GM19455 (cell line): ENCODE measurements at regions not wholly inside any gene's neighbourhood (a gene's known extent, or its start where the extent isn't known, plus 50 kb on each side); places are given as distances from the start of the nearest gene placed in this dataset.

Source experiments
- ATAC-seq: cut with Tn5 transposase; IDR thresholded peaks from one replicate; pipeline ENCODE4 v1.9.1; 2021; ENCODE audit not compliant: unreplicated experiment

DNA sequence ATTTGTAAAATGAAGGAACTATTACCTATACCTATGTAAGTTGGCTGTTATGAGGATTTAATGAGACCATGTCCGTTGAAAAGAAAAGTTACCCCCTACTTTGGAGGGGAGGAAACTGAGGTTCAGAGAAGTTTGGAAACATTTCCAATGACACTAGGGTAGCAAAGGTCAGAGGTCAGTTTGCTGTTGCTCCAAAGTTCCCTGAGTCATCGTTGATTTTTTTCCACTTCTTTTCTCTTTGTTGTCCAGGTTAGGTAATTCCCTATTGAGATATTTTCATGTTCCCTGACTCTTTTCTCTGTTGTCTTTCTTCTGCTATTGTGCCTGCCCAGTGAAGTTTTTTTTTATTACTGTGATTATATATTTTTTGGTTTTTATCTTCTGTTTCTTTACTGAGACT, 213.8 kb upstream of the C1orf174 start:
- ATAC-seq = no peak

DNA sequence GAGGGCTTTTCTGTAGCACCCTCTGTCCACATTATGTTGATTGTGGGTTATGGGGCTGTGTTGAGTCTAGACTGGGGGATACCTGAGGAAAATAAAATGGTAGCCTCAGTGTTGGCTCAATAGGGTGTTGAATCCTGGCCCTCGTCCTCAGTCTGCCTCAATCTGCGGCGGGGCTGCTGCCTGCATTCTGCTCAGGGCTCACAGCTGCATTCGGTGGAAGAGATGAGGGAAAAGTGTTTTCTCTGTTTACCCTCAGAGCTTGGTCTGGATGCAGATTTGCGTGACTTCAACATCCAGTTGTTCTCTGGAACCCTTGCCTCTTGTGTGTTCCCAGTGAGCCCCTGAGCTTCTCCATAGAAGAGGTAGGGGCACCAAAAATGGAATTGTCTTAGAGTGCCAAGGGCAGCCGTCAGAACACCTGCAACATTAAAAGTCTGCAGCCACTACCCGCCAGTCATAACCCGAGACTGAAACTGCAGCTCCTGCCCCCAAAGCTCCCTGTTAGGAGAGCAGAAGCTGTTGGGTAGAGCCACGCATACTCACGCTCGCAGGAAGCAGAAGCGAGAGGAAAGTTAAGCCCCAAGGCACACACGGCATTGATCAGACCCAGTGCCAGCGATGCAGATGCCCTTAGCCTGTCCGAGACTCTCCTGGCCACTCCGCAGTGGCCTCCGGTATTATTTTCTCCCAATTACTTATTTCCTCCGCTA, 215.3 kb upstream of the C1orf174 start:
- no peak for ATAC-seq

DNA sequence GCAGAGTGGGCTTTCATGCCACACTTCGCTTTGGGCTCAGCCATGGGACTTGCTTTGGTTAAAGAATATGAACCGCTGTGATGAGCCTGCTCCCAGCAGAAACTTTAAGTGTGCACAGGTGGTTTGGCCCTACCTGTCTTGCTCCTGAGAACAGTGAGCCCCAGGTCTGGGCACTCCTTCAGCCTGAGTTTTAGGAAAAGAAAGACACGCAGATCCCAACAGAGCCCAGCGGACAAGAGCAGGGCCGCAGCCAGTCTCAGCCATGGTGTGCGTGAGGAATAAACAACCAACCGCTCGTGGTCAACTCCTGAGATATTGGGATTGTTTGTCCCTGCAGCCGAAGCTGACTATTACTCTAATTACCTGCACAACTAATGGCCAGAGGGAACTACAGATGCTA, 217.1 kb upstream of the C1orf174 start:
- no peak for ATAC-seq

DNA sequence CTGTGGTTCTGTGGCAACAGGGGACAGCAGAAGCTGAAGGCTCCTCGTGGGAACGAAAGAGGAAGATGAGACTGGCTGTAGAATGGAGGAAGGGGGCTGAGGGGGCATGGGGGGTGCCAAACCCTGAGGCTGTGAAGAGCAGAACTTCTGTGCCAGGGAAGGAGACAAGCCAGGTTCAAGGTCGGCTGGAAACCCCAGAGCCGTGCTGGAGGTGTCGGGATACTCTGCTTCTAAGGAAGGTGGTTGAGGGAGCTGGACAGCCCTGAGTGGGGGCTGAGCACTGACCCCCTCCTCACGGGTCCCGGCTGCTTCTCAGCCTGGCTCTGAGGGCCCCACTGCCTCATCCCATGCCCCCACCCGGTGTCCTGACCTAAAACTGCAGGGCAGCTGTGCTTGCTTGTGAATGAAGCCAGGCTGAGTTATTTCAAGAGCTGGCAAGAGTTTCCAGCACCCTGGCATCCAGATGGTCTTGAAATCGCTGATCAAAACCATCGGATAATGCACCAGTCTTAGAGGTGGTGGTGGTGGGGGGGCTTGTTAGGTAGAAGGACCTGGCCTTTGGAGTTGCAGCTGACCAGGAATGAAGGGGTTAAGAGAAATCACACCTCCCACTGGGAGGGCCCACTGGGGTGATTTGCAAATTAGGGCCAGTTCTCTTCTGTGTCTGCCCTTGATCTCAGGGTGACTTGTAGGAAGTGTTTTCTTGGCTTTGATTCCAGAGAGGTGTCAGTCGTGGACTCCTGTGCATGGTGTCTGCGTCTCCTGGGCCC, 218.9 kb upstream of the C1orf174 start:
- ATAC-seq = no peak

DNA sequence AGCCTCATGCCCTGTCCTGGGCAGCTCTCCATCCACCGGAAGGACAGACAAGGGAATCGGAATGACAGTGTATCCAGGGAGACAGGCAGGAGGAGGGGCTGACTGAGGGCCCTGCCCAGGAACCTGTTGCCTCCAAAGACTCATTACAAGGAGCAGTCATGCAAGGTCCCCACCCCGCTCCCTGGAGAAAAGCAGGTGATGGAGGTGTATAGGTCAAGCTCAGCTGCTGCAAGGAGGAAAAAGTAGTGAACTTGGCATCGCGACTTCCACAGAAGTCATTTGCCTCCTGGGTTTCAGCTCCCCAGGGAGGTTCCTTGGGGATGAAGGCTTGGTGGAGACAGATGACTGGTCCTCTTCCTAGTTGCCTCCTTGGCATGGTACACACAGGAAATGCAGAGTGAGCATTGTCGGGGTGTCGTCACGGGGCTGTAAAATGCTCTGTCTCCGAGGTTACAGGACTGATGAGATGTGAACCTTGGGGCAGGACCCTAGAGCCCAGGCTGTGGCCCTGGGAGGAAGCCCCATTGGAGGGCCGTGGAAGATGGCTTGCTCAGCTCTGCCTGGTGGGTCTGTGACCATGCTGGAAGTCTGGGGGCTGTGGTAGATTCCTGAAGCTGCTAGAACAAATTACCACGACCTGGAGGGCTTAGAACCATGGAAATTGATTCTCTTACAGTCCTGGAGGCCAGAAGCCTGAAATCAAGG, 219.6 kb upstream of the C1orf174 start:
- no peak for ATAC-seq

DNA sequence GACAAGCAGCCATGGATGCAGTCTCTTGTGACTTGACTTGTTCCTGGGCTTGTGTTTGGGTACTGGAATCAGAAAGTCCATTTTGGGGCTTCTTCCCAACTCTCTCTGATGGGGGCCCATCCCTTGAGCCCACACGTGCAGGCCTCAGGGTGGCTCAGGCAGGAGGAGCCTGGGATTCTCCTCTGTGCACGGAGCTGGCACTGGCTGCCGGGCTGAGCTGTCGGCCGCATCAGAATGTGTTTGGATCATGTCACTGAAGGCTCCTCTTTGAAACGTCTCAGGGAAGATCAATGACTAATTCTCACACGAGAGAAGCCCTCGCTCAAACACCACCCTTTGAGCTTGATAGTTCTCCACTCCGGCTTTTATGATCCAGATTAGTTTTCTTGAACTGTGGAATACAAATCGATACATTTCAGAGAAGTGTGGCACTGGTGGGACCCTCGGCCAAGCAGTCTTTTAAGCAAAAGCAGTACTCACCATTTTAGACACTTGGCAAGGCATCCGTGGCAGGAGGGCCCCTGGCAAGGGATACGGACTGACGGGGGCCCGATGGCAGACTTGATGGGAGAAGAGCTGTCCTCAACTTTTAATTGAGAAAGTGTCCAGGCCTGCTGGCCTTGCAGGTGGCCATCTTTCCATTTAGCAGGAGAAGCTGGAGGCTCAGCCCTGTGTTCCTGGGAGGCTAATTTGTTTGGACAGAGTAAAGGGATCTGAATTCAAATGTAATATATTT, 220.7 kb upstream of the C1orf174 start:
- ATAC-seq = no peak

DNA sequence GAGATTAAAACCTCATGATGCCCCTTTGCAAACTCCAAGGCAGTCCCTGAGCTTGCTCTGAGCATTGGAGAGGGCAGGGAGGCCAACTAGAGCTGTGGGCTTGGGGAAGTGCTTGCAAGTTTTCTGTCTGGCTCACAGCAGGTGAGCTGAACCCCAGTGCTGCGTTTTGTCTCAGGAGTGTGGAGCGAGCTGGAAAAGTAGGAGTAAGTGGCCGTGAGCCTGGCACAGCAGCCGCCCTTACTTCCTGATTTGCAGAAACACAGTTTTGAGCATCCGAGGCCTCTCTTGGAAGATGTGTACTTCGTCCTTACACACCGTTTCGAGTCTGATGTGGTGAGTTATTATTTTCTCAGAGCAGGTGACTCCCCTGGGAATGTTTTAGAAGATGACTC, 221.2 kb upstream of the C1orf174 start:
- no peak for ATAC-seq

DNA sequence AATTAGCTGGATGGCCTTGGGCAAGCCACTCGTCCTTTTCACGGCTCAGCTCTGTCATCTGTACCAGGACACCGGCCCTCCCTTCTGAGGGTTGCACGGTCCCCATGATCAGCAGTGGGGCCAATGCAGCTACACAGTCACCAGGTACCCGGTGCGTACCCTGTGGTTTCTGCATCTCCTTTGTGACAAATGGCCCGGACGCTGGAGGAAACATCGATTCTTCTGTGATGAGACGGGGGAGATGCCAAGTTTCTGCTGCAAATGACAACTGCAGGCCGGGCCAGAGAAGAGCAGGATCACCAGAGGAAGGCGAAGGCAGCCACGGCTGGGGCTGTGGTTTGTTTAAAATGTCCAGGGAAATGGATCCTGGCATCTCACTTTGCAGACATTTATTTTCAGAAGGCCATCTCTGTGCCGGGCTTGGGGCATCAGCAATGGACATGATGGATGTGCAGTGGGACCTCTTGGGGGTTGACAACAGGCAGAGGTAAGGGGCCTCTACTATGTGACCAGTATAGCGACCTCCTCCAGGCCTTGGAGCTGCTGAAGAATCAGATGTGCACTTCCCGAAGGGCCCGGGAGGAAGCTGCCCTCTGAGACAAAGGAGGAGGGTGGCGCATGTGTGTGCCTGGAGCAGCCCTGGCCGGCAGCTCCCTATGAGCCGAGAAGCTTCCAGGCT, 221.9 kb upstream of the C1orf174 start:
- ATAC-seq = no peak

DNA sequence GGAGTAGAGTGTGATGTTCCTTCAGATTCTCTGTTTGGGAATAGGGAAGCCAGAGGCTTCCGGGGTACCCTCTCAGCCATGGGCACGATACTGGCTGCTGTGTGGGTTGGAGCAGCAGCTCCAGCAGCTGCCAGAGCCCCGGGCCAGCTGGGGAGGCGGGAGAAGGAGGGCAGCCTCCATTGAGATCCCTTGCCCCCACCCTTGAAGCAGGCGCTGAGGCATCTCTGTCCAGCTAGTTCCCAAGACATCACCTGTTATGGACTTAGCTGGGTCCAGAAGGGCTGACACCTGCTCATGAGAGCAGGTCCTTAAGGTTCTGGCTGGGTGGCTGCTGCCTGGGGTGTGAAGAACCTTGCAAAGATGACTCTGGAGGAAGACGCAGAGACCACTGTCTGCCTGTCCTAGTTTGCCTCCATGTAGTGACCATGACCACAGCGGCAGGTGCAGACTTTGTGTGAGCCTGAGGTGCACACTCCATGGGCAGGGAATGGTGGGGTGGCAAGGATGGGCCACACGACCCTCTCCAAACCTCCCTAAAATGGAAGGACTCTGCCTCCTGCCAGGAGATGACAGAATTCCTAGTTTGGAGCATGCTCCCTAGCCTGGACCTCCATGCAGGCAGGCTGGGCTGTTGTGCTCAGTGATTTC, 222.6 kb upstream of the C1orf174 start:
- no peak for ATAC-seq

DNA sequence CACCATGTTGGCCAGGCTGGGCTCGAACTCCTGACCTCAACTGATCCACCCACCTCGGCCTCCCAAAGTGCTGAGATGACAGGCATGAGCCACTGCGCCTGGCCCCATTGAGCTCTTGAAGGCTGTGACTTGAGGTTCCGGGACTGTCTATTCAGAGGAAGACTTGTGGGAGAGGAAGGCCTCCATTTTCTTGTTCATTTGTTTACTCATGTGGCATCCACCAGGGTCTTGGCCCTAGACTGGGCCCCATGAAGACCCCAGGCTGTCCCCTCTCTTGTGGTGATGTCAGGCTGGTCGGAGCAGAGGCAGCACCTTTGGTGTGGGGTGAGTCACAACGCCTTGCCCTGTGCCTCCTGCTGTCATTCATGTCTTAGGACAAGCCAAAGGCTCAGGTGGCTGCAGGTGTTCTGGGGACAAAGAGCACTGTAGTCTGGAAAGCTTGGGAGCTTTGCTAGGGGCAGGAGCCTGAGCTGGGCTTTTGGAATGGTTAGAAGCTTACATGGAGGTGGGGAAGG, 224.6 kb upstream of the C1orf174 start:
- no peak for ATAC-seq

DNA sequence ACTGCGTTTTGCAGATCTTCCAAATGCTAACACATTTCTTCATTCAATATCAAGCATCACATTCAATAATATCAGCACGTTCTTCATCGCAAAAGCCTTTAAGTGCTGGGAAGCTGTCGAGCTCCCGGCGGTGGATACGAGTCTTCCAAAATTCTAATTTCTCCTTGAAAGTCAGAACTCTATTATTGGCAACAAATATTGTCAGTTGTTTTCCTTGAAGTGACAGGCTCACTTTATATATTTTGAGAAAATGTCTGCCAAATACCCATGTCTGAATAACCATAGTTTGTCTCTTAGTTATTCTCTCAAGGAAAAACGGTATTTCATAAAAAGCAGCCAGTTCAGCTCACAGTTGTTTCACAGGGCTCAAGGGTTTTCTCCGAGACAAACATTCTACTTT, 226.2 kb upstream of the C1orf174 start:
- ATAC-seq = no peak

DNA sequence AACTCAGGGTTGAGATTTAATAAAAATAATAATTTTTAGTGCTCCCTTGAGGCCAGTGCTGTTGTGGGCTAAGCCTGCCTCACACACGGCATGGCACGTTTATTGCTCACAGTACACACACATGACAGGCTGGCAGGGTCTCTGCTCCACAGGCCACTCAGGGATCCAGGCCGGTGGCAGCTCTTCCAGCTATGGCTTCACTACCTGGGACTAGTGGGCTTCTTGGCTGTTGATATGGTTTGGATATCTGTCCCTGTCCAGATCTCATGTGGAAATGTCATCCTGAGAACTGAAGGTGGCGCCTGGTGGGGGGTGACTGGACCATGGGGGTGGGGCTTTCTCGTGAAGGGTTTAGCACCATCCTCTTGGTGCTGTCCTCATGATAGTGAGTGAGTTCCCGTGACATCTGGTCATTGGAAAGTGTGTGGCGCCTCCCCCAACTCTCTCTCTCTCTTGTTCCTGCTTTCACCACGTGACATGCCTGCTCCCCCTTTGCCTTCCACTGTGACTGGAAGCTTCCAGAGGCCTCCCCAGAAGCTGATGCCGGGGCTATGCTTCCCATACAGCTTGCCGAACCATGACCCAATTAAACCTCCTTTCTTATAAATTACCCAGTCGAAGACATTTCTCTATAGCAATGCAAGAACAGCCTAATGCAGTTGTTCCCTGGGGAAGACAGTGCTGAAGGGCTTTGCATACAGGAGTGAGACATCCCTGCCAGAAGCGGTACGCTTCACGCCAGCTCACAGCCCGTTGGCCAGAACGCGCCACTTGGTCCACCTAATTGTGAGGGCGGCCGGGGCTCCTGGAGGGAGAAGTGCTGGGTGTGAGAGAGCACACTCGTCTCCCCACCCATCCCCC, 226.9 kb upstream of the C1orf174 start:
- ATAC-seq = no peak

DNA sequence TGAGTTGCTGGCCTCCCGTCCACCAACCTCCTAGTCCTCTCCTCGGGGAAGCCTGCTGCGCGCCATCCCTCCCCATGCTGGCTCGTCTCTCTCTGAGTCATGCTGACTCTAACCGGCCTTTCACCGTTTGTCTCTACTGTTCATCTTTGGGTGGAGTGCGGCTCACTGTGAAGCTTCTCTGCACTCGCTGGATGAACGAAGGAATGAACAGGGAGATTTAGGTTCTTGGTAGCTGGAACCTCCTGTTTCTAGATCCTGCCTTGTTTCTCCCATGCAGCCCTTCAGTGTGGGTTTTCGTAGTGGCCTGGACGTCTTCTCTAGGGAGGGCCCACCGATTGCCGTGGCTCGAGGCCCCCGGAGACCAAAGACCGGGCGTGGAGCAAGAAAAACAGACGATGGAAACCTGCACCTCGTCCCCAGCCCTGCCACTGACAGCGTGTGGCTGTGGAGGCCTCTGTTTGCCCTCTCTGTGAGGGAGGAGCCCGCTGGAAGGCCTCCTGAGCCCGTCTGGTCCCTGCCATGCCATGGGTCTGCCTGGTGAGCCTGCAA, 227.6 kb upstream of the C1orf174 start:
- no peak for ATAC-seq

DNA sequence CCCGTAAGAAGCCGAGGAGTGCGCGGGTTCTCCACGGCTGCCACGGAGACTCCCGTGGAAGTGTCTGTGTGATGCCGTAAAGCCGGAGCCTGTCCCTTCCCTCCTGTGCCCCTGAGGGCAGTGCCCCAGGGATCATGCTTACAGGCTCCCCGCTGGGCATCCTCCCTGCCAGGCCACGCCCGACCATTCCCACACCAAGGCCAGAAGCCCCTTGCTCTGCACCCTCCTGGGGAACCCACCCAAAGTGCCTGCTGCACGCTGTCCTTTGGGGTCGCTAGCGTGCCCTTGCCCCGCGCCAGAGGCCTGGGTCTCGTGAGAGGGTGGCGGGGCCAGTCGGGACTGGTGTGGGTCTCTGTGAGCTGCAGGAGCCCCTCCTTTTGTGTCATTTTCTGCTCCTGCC, 228.5 kb upstream of the C1orf174 start:
- ATAC-seq = no peak

DNA sequence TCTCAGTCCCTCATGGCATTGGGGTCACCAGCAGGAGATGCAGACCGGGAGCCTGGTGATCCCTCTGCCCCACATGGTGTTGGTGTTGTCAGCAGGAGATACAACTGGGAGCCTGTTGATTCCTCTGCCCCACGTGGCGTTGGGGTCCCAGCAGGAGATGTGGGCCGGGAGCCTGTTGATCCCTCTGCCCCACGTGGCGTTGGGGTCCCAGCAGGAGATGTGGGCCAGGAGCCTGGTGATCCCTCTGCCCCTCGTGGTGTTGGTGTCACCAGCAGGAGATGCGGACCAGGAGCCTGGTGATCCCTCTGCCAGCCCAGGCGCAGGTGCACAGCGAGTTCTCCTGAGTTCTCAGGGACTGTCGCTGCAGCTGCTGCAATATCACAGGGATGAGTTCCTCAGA, 229.6 kb upstream of the C1orf174 start:
- ATAC-seq = no peak

DNA sequence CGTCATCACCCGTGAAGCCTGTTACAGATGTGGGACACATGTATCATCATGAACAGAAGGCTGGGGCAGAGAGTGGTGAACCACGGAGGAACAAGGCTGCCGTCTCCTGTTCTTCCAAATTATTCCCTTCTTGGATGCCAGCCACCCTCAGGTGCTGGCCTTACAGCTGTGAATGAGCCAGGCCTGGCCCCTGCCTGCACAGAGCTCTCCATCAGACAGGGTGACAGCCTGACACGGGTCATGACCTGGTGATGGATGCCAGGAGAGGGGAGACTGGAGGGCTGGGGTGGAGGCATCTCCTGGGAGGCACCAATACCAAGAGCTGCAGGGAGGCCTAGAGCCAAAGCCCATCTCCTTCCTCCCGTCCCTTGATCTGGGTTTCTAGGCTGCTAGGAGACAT, 230.0 kb upstream of the C1orf174 start:
- ATAC-seq = no peak

DNA sequence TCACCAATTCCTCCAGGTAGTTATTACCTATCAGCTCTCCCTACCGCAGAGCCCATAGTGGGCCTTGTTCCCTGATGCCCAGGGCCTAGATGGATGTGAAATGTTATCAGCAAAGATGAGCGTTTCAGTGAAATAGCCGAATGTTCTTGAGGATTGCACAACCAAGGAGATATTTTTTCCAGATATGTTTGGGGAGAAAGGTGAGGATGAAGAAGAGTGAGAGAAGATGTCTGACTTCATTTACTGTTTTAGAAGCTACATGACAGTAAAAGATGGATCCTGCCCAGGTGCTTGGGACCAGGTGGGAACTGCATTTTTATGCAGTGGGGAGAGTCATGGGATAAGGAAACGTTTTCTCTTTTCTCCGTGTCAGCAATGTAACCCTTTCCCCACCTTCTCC, 231.7 kb upstream of the C1orf174 start:
- no peak for ATAC-seq

DNA sequence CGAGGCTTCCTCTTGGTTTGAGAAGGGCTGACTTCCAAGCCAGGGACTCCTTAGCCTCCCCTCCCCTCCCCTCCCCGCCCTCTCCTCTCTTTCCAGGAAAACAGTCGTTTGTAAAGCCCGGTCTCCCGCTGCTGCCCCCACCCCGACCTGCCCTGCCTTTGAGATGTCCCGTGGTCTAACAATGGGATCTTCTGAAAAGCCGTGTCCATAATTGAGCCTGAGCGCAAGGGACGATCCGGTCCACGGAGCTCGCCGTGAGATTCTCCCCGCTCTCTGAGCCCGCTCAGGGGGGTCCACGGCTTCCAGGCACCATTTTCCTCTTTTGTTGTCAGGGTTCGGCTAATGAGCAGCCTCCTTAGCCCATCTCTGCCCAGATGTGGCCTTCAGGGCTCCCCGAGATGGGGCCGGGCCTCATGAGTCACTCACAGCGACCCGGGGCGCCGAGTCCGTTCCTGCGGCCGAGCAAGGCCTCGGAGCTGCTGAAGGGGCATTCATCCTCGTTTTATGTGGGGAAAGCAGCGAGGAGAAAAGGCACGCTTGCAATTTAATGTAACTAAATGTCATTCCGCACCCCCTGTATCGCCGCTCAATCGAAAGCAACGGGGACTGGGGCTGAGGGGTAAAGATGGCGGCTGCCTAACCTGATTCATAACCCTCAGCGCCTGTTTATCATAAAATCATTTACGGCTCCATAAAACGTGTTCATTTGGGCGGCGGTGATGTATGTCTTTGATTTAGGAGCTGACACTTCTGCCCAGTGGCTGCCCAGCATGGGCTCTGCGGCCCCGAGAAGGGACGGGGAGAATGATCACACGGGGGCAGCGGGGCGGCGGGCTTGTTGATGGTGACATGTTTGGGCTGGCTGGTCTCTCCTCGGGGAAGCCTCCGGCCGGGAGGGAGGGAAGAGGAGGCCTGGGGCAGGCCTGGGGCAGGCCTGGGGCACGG, 232.6 kb upstream of the C1orf174 start:
- ATAC-seq = no peak
